OCI-LY3 (cell line): ENCODE measurements at regions not wholly inside any gene's neighbourhood (a gene's known extent, or its start where the extent isn't known, plus 50 kb on each side); places are given as distances from the start of the nearest gene placed in this dataset.

Source experiments
- H2AFZ ChIP-seq: fragments of 200-600, 300-600 bp; shearing (Covaris generic); 2 replicates; pipeline ENCODE4 v1.6.0; 2014; ENCODE audit warnings: antibody characterized with exemption, low read depth, low read length
- H3K27ac ChIP-seq: fragments of 200-600, 300-600 bp; sonication (generic); 2 replicates; pipeline ENCODE4 v1.5.1; 2014; ENCODE audit warnings: mild to moderate bottlenecking, low read length, moderate library complexity, mixed read lengths
- H3K27me3 ChIP-seq: fragments of 200-600, 300-600 bp; sonication (generic); 2 replicates; pipeline ENCODE4 v1.6.1; 2014; ENCODE audit warnings: low read depth, low read length, mixed read lengths
- H3K36me3 ChIP-seq: fragments of 200-600, 300-600 bp; sonication (generic); replicated peaks from 2 replicates; pipeline ENCODE3; 2014; ENCODE audit warnings: low read depth, low read length, mixed read lengths
- H3K4me1 ChIP-seq: fragments of 300-600, 200-600 bp; sonication (generic); 2 replicates; pipeline ENCODE4 v1.6.1; 2014; ENCODE audit warnings: low read length, mixed read lengths
- H3K4me2 ChIP-seq: fragments of 200-600, 300-600 bp; sonication (generic); 2 replicates; pipeline ENCODE4 v1.6.1; 2014; ENCODE audit warnings: low read length, mixed read lengths
- H3K4me3 ChIP-seq: fragments of 300-600, 200-600 bp; sonication (generic); 2 replicates; pipeline ENCODE4 v1.5.1; 2014; ENCODE audit warnings: antibody characterized with exemption, mild to moderate bottlenecking, low read length, moderate library complexity
- H3K79me2 ChIP-seq: fragments of 300-600, 200-600 bp; shearing (Covaris generic); 2 replicates; pipeline ENCODE4 v1.6.1; 2014; ENCODE audit warnings: mild to moderate bottlenecking, low read length, mixed read lengths
- H3K9ac ChIP-seq: fragments of 300-600, 200-600 bp; shearing (Covaris generic); 2 replicates; pipeline ENCODE4 v1.6.0; 2014; ENCODE audit warnings: mild to moderate bottlenecking, low read length, moderate library complexity
- H3K9me3 ChIP-seq: fragments of 200-600, 300-600 bp; shearing (Covaris generic); 2 replicates; pipeline ENCODE4 v1.6.1; 2014; ENCODE audit warnings: low read length, mixed read lengths; ENCODE audit not compliant: insufficient read depth
- H4K20me1 ChIP-seq: fragments of 200-600, 300-600 bp; sonication (generic); 2 replicates; pipeline ENCODE4 v1.6.1; 2016; ENCODE audit warnings: low read length, mixed read lengths; ENCODE audit not compliant: insufficient read depth
- CTCF ChIP-seq: fragments of 200-600, 300-600 bp; sonication (generic); IDR thresholded peaks from 2 replicates; pipeline ENCODE4 v1.5.1; 2014; ENCODE audit warnings: antibody characterized with exemption, low read length, low read depth
- EZH2phosphoT487 ChIP-seq: fragments of 200-600 bp; shearing (Covaris generic); IDR thresholded peaks from 2 replicates; pipeline ENCODE4 v1.6.1; 2018; ENCODE audit warnings: antibody characterized with exemption, mixed run types, low read depth

- Histone ChIP-seq H3K4me1 (no peaks in the 10 kb centered on the region), H3K27me3 (peaks cover 30% of the 10 kb centered on the region), H3K27ac (no peak overlapping the region), H3K4me3 (no peak overlapping the region), H4K20me1 (no peaks in the 10 kb centered on the region), H3K9ac (no peak overlapping the region), H3K79me2 (no peaks in the 10 kb centered on the region), H3K9me3 (no peaks in the 10 kb centered on the region), H3K36me3 (no peaks in the 10 kb centered on the region), H2AFZ (no peak overlapping the region), H3K4me2 (no peak overlapping the region)
- TF ChIP-seq CTCF (no peak), EZH2phosphoT487 (no peak)
Observed at GRCh38 chr20:43284486-43284885, 94.8 kb upstream of the PTPRT start.

- H2AFZ ChIP-seq: no peak overlapping the region
- no peaks in the 10 kb centered on the region for H3K79me2 ChIP-seq
- H4K20me1 ChIP-seq: no peaks in the 10 kb centered on the region
- no peaks in the 10 kb centered on the region for H3K36me3 ChIP-seq
- H3K27me3 ChIP-seq: peaks cover 42% of the 10 kb centered on the region
- TF ChIP-seq CTCF (no peak), EZH2phosphoT487 (no peak)
- H3K9me3 ChIP-seq: no peaks in the 10 kb centered on the region
- no peaks in the 10 kb centered on the region for H3K4me1 ChIP-seq
- no peak overlapping the region for H3K27ac ChIP-seq
- H3K4me3 ChIP-seq: no peak overlapping the region
- H3K4me2 ChIP-seq: no peak overlapping the region
- H3K9ac ChIP-seq: no peak overlapping the region
Observed at GRCh38 chr20:43283126-43283525, 93.4 kb upstream of the PTPRT start.

GRCh38 chr20:43271980-43272379 lies 82.3 kb upstream of the PTPRT start:
- no peak overlapping the region for H3K4me3 ChIP-seq
- no peaks in the 10 kb centered on the region for H3K4me1 ChIP-seq

GRCh38 chr20:43265449-43265848 lies 75.7 kb upstream of the PTPRT start:
- H3K36me3 ChIP-seq: no peaks in the 10 kb centered on the region
- no peak overlapping the region for H3K4me3 ChIP-seq
- H4K20me1 ChIP-seq: no peaks in the 10 kb centered on the region
- no peak overlapping the region for H2AFZ ChIP-seq
- peaks cover 36% of the 10 kb centered on the region; the same call in 1 of the 2 replicates for H3K27me3 ChIP-seq
- H3K4me2 ChIP-seq: no peak overlapping the region
- H3K79me2 ChIP-seq: no peaks in the 10 kb centered on the region
- no peaks in the 10 kb centered on the region for H3K4me1 ChIP-seq
- no peak for TF ChIP-seq CTCF
- no peak for TF ChIP-seq EZH2phosphoT487
- no peak overlapping the region for H3K9ac ChIP-seq
- H3K27ac ChIP-seq: no peak overlapping the region
- no peaks in the 10 kb centered on the region for H3K9me3 ChIP-seq

More at GRCh38 chr20:43271980-43272379, 82.3 kb upstream of the PTPRT start:
- Histone ChIP-seq H3K9ac (no peak overlapping the region), H3K9me3 (no peaks in the 10 kb centered on the region), H4K20me1 (no peaks in the 10 kb centered on the region), H3K4me2 (no peak overlapping the region), H3K27ac (no peak overlapping the region), H3K27me3 (peaks cover 45% of the 10 kb centered on the region), H2AFZ (no peak overlapping the region), H3K79me2 (no peaks in the 10 kb centered on the region), H3K36me3 (no peaks in the 10 kb centered on the region)
- TF ChIP-seq EZH2phosphoT487 (no peak), CTCF (no peak)
